Breast epithelium (tissue), 4 donors: ENCODE measurements at regions not wholly inside any gene's neighbourhood (a gene's known extent, or its start where the extent isn't known, plus 50 kb on each side); places are given as distances from the start of the nearest gene placed in this dataset.

Experiments used
- DNase-seq, 2 donors: peaks; one replicate each; pipeline ENCODE4 v3.0.0-alpha.2; 2019; ENCODE audit warnings: low spot score in 2 of 2
- H3K27ac ChIP-seq, 2 donors: fragments of 200-600 bp; sonication (generic) in 1 of 2; one replicate each; pipeline ENCODE4 v1.5.1; 2016 to 2019; ENCODE audit warnings: mild to moderate bottlenecking in 1 of 2
- H3K27me3 ChIP-seq, 2 donors: fragments of 200-600 bp; sonication (generic) in 1 of 2; one replicate each; pipeline versions ENCODE4 v1.5.1 to v1.6.0; 2017 to 2019; ENCODE audit warnings: control low read depth in 1 of 2, mild to moderate bottlenecking in 1 of 2
- H3K36me3 ChIP-seq: fragments of 200-600 bp; one replicate; pipeline ENCODE4 v1.5.1; 2019
- H3K4me1 ChIP-seq, 2 donors: fragments of 200-600 bp; sonication (generic); one replicate each; pipeline ENCODE4 v1.5.1; 2016 to 2019; ENCODE audit warnings: control low read depth in 1 of 2
- H3K4me3 ChIP-seq, 3 donors: fragments of 200-600 bp; sonication (generic); 1 replicate in 2 of 3; 2 replicates in 1 of 3; pipeline ENCODE4 v1.5.1; 2016 to 2019; ENCODE audit warnings: mild to moderate bottlenecking in 3 of 3, moderate library complexity in 2 of 3
- H3K9me3 ChIP-seq, 2 donors: fragments of 200-600 bp; sonication (generic) in 1 of 2; one replicate each; pipeline ENCODE4 v1.5.1; 2016 to 2019; ENCODE audit warnings: control low read depth in 1 of 2
- CTCF ChIP-seq, 3 donors: fragments of 450-650 bp; IDR thresholded peaks; one replicate each; pipeline ENCODE4 v1.5.1; 2016 to 2017; ENCODE audit warnings: antibody characterized with exemption in 3 of 3, mild to moderate bottlenecking in 3 of 3, moderate library complexity in 3 of 3
- POLR2A ChIP-seq: fragments of 450-650 bp; IDR thresholded peaks from one replicate; pipeline ENCODE4 v1.6.1; 2016; ENCODE audit warnings: antibody characterized with exemption, mild to moderate bottlenecking, moderate library complexity
- POLR2AphosphoS5 ChIP-seq, 3 donors: sonication (generic); formaldehyde crosslinking; IDR thresholded peaks; one replicate each; pipeline ENCODE4 v1.6.1; 2017; ENCODE audit warnings: antibody characterized with exemption in 3 of 3
- intact Hi-C: fragments of 100-400 bp; cut with DNase I; formaldehyde crosslinking; loops from one replicate; pipeline ENCODE4 v1.15.1; 2023; ENCODE audit warnings: low total_unique reads

GRCh38 chr9:536597-537511, 304.6 kb upstream of the DMRT1 start:
- TF ChIP-seq POLR2AphosphoS5 (IDR thresholded peaks at IDR 0.05): no peak
- TF ChIP-seq POLR2A: no peak
- no peak for TF ChIP-seq CTCF (IDR thresholded peaks at IDR 0.05)
- no peak for DNase-seq
- no peaks in the 10 kb centered on the region for H3K4me1 ChIP-seq
- no peak overlapping the region for H3K4me3 ChIP-seq
- H3K36me3 ChIP-seq: no peaks in the 10 kb centered on the region
- no peaks in the 10 kb centered on the region for H3K9me3 ChIP-seq
- intact Hi-C loops: no loop called here
- H3K27ac ChIP-seq: peak overlapping the region in 1 of 2 donors; percentile 21
- no peaks in the 10 kb centered on the region for H3K27me3 ChIP-seq

- Histone ChIP-seq H3K27ac (no peak overlapping the region), H3K27me3 (no peaks in the 10 kb centered on the region), H3K4me3 (no peak overlapping the region), H3K4me1 (no peaks in the 10 kb centered on the region), H3K9me3 (no peaks in the 10 kb centered on the region), H3K36me3 (no peaks in the 10 kb centered on the region)
- intact Hi-C loops: no loop called here
- DNase-seq: no peak
- no peak for TF ChIP-seq CTCF (IDR thresholded peaks at IDR 0.05)
- TF ChIP-seq POLR2A: no peak
- TF ChIP-seq POLR2AphosphoS5 (IDR thresholded peaks at IDR 0.05): no peak
Observed at GRCh38 chr9:543478-543877, 298.0 kb upstream of the DMRT1 start.

GRCh38 chr9:545480-545879, 296.0 kb upstream of the DMRT1 start:
- Histone ChIP-seq H3K4me3 (no peak overlapping the region), H3K27ac (peak overlapping the region in 1 of 2 donors; percentile 0), H3K9me3 (no peaks in the 10 kb centered on the region), H3K36me3 (no peaks in the 10 kb centered on the region), H3K4me1 (no peaks in the 10 kb centered on the region), H3K27me3 (no peaks in the 10 kb centered on the region)
- TF ChIP-seq POLR2AphosphoS5 (IDR thresholded peaks at IDR 0.05) (no peak), CTCF (IDR thresholded peaks at IDR 0.05) (no peak), POLR2A (no peak)
- intact Hi-C loops: no loop called here
- no peak for DNase-seq

GRCh38 chr9:546235-546634, 295.3 kb upstream of the DMRT1 start:
- Histone ChIP-seq H3K27ac (peak overlapping the region in 1 of 2 donors; percentile 33), H3K36me3 (no peaks in the 10 kb centered on the region), H3K27me3 (no peaks in the 10 kb centered on the region), H3K4me1 (no peaks in the 10 kb centered on the region), H3K4me3 (no peak overlapping the region), H3K9me3 (no peaks in the 10 kb centered on the region)
- TF ChIP-seq CTCF (IDR thresholded peaks at IDR 0.05) (no peak), POLR2AphosphoS5 (IDR thresholded peaks at IDR 0.05) (no peak), POLR2A (no peak)
- no peak for DNase-seq
- intact Hi-C loops: no loop called here

GRCh38 chr9:546797-547223, 294.7 kb upstream of the DMRT1 start:
- H3K36me3 ChIP-seq: no peaks in the 10 kb centered on the region
- intact Hi-C loops: no loop called here
- DNase-seq: no peak
- H3K4me1 ChIP-seq: no peaks in the 10 kb centered on the region
- TF ChIP-seq CTCF (IDR thresholded peaks at IDR 0.05) (peak in 2 of 3 donors; percentile 14 to 34), POLR2A (no peak), POLR2AphosphoS5 (IDR thresholded peaks at IDR 0.05) (peak in 1 of 3 donors; percentile 17)
- peak overlapping the region; percentile 33 to 36 for H3K27ac ChIP-seq
- no peak overlapping the region for H3K4me3 ChIP-seq
- no peaks in the 10 kb centered on the region for H3K27me3 ChIP-seq
- H3K9me3 ChIP-seq: no peaks in the 10 kb centered on the region
